Activated T-cell treated with anti-CD3 and anti-CD28 coated beads, Interleukin-2, amount 50 U/mL, for 48 hours (primary cell): ENCODE measurements at regions not wholly inside any gene's neighbourhood (a gene's known extent, or its start where the extent isn't known, plus 50 kb on each side); places are given as distances from the start of the nearest gene placed in this dataset.
"Not testable (repeated sequence)": the region's sequence is repeated elsewhere in the genome, so short reads cannot be mapped to it uniquely, and the experiment has no call there.

Source experiments
- DNase-seq, 2 experiments: peaks; one replicate each; pipeline ENCODE4 v3.0.0-alpha.2; 2020

GRCh38 chr1:163912170-163912884 lies 590.6 kb downstream of the NUF2 start:
- DNase-seq, result no peak

DNA sequence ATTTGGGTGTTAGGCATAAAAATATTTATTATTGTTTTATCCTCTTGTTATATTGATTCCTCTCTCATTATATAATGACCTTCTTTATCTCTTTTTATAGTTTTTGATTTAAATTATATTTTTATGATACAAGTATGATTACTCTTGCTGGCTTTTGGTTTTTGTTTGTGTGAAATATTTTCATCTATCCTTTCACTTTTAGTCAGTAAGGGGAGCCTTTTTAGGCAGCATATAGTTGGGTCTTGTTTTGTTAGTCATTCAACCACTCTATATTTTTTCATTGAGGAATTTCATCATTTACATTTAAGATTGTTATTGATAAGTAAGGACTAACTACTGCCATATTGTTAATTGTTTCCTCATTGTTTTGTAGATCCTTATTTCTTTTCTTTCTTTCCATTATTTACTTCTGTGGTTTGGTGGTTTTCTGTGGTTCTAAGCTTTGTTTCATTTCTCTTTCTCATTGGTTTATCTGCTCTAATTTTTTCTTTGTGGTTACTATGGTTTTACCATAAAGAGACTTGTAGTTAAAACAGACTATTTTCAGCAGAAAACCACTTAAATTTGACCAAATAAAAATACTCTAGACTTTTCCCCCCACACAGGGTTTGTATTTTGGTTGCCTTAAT lies 593.1 kb downstream of the NUF2 start:
- DNase-seq, result no peak

DNA sequence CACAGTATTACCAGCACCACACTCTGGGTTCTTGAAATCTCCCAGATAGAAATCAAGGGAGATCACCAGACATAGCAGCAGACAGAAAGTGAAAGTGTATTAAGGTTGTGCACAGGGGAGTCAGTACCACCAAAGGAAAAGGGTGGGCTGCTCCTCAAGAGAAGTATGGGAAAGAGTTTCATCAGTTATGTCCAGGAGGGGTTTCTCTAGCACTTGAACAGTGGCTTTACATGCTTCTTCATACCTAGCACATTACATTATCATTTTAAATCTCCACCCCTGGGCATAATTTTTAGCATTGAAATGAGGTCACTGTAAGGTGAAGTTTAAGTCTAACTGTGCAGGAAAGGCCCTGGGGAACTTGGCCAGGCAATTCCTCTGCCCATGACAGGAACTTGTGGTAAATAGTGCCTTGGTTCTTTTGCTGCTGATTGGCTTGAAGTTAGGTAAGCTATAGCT lies 601.0 kb downstream of the NUF2 start:
- DNase-seq, result no peak

DNA sequence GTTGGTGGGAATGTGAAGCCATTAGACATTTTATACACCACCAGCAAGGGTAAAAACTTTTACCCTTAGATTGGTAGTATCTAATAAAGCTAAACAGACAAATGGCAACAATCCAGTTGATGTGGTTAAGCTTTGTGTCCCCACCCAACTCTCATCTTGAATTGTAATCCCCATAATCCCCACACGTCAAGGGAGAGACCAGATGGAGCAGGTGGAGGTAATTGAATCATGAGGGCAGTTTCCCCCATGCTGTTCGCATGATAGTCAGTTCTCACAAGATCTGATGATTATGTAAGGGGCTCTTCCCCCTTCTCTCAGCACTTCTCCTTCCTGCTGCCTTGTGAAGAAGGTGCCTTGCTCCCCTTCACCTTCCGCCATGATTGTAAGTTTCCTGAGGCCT lies 602.3 kb downstream of the NUF2 start:
- no peak for DNase-seq

DNA sequence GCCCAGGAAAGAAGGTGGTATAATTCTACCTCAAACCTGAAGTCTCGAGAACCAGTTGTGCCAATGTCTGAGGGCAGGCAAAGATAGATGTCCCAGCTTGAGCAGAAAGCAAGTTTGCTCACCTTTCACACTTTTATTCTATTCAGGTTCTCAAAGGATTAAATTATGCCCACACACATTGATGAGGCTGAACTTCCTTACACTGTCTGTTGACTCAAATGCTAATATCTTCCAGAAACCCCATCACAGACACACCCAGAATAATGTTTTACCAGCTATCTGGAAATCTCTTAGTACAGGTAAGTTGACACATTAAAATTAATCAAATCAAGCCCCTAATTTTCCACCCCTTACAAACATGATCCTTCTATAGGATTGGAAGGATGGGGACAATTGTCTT lies 605.7 kb downstream of the NUF2 start:
- no peak for DNase-seq

- no peak for DNase-seq
Measured at GRCh38 chr1:163928069-163928468, 606.3 kb downstream of the NUF2 start.

GRCh38 chr1:163928651-163929050 lies 606.9 kb downstream of the NUF2 start:
- no peak for DNase-seq

DNA sequence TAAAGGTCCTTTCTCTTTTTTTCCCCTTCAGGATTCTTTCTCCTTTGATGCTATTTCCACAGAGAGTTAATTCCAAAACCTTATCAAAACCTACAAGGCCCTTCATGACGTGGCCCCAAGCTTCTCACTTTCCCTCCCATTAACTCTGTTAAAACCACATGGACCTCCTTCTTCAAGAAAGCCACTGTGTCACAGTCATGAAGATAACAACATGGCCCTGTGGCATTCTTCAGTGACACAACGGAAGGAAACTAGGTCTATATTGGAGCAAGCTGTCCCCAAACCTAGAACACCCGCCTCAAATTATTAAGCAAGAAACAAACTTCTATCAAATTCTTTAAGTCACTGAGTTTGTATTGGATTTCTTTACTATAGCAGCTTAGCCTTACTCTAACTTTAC lies 611.1 kb downstream of the NUF2 start:
- no peak for DNase-seq

DNA sequence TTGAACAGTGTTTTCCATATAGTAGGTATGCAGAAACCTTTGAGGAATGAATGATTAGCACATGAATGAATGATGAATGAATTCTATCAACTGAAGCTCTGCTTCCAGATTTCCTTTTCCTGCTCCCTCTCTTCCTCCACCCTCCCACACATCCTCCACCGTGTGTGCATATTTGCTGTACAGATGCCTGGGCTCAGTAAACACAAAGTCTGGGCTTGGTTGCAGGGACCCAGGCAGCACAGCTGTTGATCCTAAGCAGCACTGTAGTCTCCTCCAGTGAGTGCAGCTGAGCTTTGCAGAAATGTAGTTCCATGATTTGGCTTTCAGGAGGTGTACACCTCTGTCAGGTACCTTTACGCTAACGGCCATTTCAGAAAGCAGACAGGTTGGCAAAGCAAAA lies 611.7 kb downstream of the NUF2 start:
- DNase-seq, result no peak

GRCh38 chr1:163935738-163936374 lies 614.1 kb downstream of the NUF2 start:
- DNase-seq, result no peak

- DNase-seq, result no peak
Measured at GRCh38 chr1:163959622-163960021, 599.4 kb upstream of the PBX1 start.

- DNase-seq, result no peak
Measured at GRCh38 chr1:163970151-163970550, 588.8 kb upstream of the PBX1 start.

DNA sequence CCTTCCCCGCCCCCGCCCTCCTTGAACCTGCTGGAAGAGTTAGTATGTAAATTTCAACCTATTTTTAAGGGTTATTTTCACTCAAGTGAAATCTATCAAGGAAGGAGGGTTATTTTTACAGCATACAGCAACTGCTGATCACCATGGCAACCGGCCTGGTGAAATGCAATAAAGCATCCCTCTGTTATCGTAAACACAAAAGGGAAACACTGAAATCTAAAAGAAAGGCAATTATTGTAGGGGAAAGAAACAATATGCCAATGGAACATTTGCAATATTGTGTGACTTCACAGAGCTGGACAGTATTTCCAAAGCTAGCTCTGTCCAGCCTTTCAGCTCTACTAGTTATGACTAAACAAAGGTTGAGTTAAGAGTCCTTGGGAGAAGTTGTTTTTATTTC lies 588.3 kb upstream of the PBX1 start:
- DNase-seq, result no peak

GRCh38 chr1:163973586-163973985 lies 585.4 kb upstream of the PBX1 start:
- no peak for DNase-seq

- no peak for DNase-seq
Measured at GRCh38 chr1:163974120-163974519, 584.9 kb upstream of the PBX1 start.

GRCh38 chr1:163980394-163980793 lies 578.6 kb upstream of the PBX1 start:
- no peak for DNase-seq

GRCh38 chr1:163981500-163982030 lies 577.4 kb upstream of the PBX1 start:
- no peak for DNase-seq

- no peak for DNase-seq
Measured at GRCh38 chr1:163983097-163983496, 575.9 kb upstream of the PBX1 start.

DNA sequence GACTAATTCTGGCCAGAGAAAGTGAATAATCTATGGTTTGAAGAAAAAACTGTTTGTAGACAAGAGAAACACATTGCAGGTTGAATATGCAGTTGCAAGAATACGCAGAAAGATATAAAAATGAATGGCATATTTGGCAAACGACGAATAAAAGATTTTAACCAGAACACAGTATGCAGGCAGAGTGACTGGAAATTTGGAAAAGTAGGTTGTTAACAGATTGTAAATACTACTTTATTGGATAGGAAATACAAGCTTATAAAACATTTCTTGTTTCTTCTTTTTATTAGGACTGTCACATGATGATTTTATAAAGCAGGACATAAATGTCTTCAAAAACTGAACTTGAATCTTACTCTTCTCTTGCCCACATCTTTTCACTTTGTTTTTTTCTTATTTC lies 573.3 kb upstream of the PBX1 start:
- DNase-seq, result no peak

DNA sequence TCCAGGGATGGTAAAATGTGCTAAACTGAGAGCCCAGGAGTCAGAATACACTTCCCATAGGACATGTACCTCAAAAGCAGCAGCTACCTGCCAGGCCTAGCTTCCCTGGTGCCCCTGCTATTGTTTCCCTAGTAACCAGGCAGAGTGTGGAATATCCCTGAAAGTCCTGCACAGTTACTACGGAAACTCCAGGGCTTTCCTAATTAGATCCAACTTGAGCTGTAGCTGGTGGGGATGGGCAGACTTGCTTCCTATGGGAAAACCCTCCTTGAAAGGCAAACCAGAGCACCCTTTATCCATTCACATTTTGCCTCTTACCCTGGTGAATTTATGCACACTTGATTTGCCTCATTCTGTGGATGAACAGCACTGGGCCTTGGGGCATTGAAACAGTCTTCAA lies 559.9 kb upstream of the PBX1 start:
- no peak for DNase-seq

DNA sequence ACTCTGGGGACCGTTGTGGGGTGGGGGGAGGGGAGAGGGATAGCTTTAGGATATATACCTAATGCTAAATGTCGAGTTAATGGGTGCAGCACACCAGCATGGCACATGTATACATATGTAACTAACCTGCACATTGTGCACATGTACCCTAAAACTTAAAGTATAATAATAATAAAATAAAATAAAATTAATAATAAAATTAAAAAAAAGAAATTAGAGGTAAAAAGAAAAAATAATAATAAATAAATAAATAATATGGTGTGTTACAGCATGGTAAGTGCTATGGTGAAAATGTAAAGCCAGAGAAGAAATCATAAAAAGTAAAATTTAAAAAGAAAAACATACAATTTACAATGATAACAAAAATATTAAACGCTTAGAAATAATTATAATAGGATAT lies 552.8 kb upstream of the PBX1 start:
- DNase-seq, result not testable (repeated sequence)

- no peak for DNase-seq
Measured at GRCh38 chr1:164006621-164007020, 552.4 kb upstream of the PBX1 start.

GRCh38 chr1:164017239-164017638 lies 541.7 kb upstream of the PBX1 start:
- DNase-seq, result no peak

DNA sequence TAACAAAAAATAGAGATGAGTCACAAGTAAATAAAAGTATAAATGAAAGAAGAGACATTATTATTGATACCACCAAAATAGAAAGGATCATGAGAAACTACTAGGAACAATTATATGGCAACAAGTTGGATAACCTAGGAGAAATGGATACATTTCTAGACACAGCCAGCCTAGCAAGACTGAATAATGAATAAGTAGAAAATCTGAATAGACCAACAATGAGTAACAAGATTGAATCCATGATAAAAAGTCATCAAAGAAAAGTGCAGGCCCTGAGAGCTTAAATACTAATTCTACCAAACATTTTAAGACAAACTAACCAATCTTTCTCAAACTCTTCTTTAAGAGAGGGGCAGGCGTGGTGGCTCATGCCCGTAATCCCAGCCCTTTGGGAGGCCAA lies 538.6 kb upstream of the PBX1 start:
- no peak for DNase-seq
